ENCODE measurements at regions not wholly inside any gene's neighbourhood (a gene's known extent, or its start where the extent isn't known, plus 50 kb on each side); places are given as distances from the start of the nearest gene placed in this dataset.

DNA sequence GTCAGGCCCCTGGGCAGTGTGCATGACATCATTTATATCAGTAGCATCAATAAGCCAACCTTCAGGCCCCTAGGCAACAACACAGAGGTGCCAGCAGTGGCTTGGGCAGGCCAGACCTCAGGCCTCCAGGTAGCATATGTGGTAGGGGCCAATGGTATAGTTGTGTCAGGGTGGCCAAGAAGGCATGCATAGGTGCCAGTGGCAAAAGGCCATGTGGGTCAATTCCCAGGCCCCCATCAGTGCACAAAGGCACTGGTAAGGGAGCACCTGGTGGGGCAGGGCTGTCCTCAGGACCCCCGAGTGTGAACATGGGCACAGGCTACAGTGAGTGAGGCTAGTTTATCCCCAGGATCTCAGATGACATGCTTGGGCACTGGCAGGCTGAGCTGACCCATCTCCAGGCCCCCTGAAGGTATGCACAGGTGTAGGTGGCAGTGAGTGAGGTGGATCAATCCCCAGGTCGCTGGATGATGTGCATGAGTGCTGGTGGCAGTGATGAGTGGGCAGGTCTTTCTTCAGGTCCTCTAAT lies 244.1 kb upstream of the ZNF385D start:
- Mint-ChIP-seq H3K27me3 (ENCODE audit: low read depth) (no peaks in the 10 kb centered on the region), H3K4me1 (peaks cover 0 to 5% of the 10 kb centered on the region in 2 experiments; a peak in 2 of 4 replicates), H3K27ac (no peak overlapping the region), H3K4me3 (no peak overlapping the region), H3K36me3 (ENCODE audit: insufficient read depth in 1 of 3, low read depth in 3 of 3) (no peaks in the 10 kb centered on the region), H3K9me3 (no peaks in the 10 kb centered on the region; a peak in 1 of 5 replicates)
- no CpG with 5 or more reads among the region's 2 CpGs for WGBS (ENCODE audit: extremely low coverage, insufficient read length, low lambda C conversion rate)
- Histone ChIP-seq H3K4me2 (ENCODE audit: insufficient read depth, insufficient read length, low read length) (no peak overlapping the region), H3K4ac (ENCODE audit: low read depth, low read length) (no peak overlapping the region), H3K23me2 (ENCODE audit: insufficient read length, low read depth, low read length, poor library complexity, severe bottlenecking) (no peaks in the 10 kb centered on the region), H3K79me1 (ENCODE audit: insufficient read depth, low read depth, low read length, poor library complexity, severe bottlenecking) (no peaks in the 10 kb centered on the region), H3K27me3 (ENCODE audit: insufficient read depth, low read length) (no peaks in the 10 kb centered on the region), H3T11ph (ENCODE audit: low read length) (no peak overlapping the region), H3K23ac (ENCODE audit: insufficient read length, low read depth, low read length) (no peak overlapping the region), H3K79me2 (ENCODE audit: insufficient read depth, low read length) (no peaks in the 10 kb centered on the region), H2BK5ac (ENCODE audit: insufficient read length, low read length) (no peak overlapping the region), H2BK20ac (ENCODE audit: low read depth, low read length, poor library complexity, severe bottlenecking) (no peak overlapping the region), H2BK120ac (ENCODE audit: low read depth, low read length, poor library complexity, severe bottlenecking) (no peak overlapping the region), H3K18ac (ENCODE audit: insufficient read length, low read depth, low read length) (no peak overlapping the region), H4K5ac (ENCODE audit: insufficient read length, low read depth, low read length) (no peak overlapping the region), H2BK15ac (ENCODE audit: low read depth, low read length) (no peak overlapping the region), H2AK5ac (ENCODE audit: insufficient read length, low read length) (no peak overlapping the region), H3K14ac (ENCODE audit: insufficient read depth, low read length) (no peak overlapping the region), H3K9me3 (ENCODE audit: control insufficient read depth, low read depth, low read length) (no peaks in the 10 kb centered on the region), H2BK12ac (ENCODE audit: insufficient read length, low read depth, low read length) (no peak overlapping the region), H3K56ac (ENCODE audit: insufficient read length, low read depth, low read length) (no peak overlapping the region), H4K8ac (replicated peaks; ENCODE audit: insufficient read length, low read depth, low read length) (no peak overlapping the region), H4K20me1 (ENCODE audit: control insufficient read depth, insufficient read depth, insufficient read length) (no peaks in the 10 kb centered on the region), H3K9ac (ENCODE audit: extremely low read depth, insufficient read length, low read length) (no peak overlapping the region), H2AFZ (ENCODE audit: low read length) (no peak overlapping the region), H4K91ac (ENCODE audit: insufficient read length, low read depth, low read length) (no peak overlapping the region), H3K4me1 (ENCODE audit: insufficient read depth, low read length) (no peaks in the 10 kb centered on the region), H3K27ac (ENCODE audit: insufficient read length, low read depth, low read length) (no peak overlapping the region)
- TF ChIP-seq, protein P1, sequence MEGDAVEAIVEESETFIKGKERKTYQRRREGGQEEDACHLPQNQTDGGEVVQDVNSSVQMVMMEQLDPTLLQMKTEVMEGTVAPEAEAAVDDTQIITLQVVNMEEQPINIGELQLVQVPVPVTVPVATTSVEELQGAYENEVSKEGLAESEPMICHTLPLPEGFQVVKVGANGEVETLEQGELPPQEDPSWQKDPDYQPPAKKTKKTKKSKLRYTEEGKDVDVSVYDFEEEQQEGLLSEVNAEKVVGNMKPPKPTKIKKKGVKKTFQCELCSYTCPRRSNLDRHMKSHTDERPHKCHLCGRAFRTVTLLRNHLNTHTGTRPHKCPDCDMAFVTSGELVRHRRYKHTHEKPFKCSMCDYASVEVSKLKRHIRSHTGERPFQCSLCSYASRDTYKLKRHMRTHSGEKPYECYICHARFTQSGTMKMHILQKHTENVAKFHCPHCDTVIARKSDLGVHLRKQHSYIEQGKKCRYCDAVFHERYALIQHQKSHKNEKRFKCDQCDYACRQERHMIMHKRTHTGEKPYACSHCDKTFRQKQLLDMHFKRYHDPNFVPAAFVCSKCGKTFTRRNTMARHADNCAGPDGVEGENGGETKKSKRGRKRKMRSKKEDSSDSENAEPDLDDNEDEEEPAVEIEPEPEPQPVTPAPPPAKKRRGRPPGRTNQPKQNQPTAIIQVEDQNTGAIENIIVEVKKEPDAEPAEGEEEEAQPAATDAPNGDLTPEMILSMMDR (conservative IDR thresholded peaks at IDR 0.05): no peak
- DNase-seq: no peak
